ENCODE measurements at regions not wholly inside any gene's neighbourhood (a gene's known extent, or its start where the extent isn't known, plus 50 kb on each side); places are given as distances from the start of the nearest gene placed in this dataset.
"Not testable (repeated sequence)": the region's sequence is repeated elsewhere in the genome, so short reads cannot be mapped to it uniquely, and the experiment has no call there.

DNA sequence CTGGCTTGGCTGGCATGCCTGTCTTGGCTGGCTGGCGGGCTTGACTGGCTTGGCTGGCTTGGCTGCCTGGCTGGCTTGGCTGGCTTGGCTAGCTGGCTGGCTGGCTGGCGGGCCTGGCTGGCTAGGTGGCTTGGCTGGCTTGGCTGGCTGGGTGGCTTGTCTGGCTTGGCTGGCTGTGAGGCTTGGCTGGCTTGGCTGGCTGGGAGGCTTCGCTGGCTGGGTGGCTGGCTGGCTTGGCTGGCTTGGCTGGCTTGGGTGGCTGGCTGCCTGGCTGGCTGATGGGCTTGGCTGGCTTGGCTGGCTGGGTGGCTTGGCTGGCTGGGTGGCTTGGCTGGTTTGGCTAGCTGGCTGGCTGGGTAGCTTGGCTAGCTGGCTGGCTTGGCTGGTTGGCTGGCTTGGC, 2827.9 kb downstream of the RPIA start:
- DNase-seq; in situ Hi-C loops (cut with MboI; ENCODE audit: low pct_unique_long_range_greater_than_20kb, low sequenced_read_pairs): not testable (repeated sequence)

GRCh38 chr2:91519914-91520313, 2828.4 kb downstream of the RPIA start:
- DNase-seq; in situ Hi-C loops (cut with MboI; ENCODE audit: low pct_unique_long_range_greater_than_20kb, low sequenced_read_pairs): not testable (repeated sequence)

DNA sequence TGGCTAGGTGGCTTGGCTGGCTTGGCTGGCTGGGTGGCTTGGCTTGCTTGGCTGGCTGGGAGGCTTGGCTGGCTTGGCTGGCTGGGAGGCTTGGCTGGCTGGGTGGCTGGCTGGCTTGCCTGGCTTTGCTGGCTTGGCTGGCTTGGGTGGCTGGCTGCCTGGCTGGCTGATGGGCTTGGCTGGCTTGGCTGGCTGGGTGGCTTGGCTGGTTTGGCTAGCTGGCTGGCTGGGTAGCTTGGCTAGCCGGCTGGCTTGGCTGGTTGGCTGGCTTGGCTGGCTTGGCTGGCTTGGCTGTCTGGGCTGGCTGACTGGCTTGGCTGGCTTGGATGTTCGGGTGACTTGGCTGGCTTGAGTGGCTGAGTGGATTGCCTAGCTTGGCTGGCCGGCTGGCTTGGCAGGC, 2829.1 kb downstream of the RPIA start:
- DNase-seq; in situ Hi-C loops (cut with MboI; ENCODE audit: low pct_unique_long_range_greater_than_20kb, low sequenced_read_pairs): not testable (repeated sequence)

DNA sequence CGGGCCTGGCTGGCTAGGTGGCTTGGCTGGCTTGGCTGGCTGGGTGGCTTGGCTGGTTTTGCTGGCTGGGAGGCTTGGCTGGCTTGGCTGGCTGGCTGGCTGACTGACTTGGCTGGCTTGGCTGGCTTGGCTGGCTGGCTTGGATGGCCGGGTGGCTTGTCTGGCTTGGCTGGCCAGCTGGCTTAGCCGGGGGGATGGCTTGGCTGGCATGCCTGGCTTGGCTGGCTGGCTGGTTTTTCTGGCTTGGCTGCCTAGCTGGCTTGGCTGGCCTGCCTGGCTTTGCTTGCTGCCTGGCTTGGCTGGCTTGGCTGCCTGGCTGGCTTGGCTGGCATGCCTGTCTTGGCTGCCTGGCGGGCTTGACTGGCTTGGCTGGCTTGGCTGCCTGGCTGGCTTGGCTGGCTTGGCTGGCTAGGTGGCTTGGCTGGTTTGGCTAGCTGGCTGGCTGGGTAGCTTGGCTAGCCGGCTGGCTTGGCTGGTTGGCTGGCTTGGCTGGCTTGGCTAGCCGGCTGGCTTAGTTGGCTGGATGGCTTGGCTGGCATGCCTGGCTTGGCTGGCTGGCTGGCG, 2829.6 kb downstream of the RPIA start:
- DNase-seq; in situ Hi-C loops (cut with MboI; ENCODE audit: low pct_unique_long_range_greater_than_20kb, low sequenced_read_pairs): not testable (repeated sequence)

DNA sequence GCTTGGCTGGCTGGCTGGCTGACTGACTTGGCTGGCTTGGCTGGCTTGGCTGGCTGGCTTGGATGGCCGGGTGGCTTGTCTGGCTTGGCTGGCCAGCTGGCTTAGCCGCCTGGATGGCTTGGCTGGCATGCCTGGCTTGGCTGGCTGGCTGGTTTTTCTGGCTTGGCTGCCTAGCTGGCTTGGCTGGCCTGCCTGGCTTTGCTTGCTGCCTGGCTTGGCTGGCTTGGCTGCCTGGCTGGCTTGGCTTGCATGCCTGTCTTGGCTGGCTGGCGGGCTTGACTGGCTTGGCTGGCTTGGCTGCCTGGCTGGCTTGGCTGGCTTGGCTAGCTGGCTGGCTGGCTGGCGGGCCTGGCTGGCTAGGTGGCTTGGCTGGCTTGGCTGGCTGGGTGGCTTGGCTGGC, 2830.5 kb downstream of the RPIA start:
- DNase-seq; in situ Hi-C loops (cut with MboI; ENCODE audit: low pct_unique_long_range_greater_than_20kb, low sequenced_read_pairs): not testable (repeated sequence)

- in situ Hi-C loops (cut with MboI; ENCODE audit: low pct_unique_long_range_greater_than_20kb, low sequenced_read_pairs); DNase-seq: not testable (repeated sequence)
These were observed 2831.4 kb downstream of the RPIA start for GRCh38 chr2:91522877-91523276.

GRCh38 chr2:91523751-91524150, 2832.3 kb downstream of the RPIA start:
- DNase-seq; in situ Hi-C loops (cut with MboI; ENCODE audit: low pct_unique_long_range_greater_than_20kb, low sequenced_read_pairs): not testable (repeated sequence)

DNA sequence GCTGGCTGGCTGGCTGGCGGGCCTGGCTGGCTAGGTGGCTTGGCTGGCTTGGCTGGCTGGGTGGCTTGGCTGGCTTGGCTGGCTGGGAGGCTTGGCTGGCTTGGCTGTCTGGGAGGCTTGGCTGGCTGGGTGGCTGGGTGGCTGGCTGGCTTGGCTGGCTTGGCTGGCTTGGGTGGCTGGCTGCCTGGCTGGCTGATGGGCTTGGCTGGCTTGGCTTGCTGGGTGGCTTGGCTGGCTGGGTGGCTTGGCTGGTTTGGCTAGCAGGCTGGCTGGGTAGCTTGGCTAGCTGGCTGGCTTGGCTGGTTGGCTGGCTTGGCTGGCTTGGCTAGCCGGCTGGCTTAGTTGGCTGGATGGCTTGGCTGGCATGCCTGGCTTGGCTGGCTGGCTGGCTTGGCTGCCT, 2834.1 kb downstream of the RPIA start:
- DNase-seq; in situ Hi-C loops (cut with MboI; ENCODE audit: low pct_unique_long_range_greater_than_20kb, low sequenced_read_pairs): not testable (repeated sequence)

DNA sequence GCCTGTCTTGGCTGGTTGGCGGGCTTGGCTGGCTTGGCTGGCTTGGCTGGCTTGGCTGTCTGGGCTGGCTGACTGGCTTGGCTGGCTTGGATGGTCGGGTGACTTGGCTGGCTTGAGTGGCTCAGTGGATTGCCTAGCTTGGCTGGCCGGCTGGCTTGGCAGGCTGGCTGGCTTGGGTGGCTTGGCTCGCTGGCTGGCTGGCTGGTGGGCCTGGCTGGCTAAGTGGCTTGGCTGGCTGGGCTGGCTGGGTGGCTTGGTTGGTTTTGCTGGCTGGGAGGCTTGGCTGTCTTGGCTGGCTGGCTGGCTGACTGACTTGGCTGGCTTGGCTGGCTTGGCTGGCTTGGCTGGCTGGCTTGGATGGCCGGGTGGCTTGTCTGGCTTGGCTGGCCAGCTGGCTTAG, 2834.6 kb downstream of the RPIA start:
- in situ Hi-C loops (cut with MboI; ENCODE audit: low pct_unique_long_range_greater_than_20kb, low sequenced_read_pairs); DNase-seq: not testable (repeated sequence)

DNA sequence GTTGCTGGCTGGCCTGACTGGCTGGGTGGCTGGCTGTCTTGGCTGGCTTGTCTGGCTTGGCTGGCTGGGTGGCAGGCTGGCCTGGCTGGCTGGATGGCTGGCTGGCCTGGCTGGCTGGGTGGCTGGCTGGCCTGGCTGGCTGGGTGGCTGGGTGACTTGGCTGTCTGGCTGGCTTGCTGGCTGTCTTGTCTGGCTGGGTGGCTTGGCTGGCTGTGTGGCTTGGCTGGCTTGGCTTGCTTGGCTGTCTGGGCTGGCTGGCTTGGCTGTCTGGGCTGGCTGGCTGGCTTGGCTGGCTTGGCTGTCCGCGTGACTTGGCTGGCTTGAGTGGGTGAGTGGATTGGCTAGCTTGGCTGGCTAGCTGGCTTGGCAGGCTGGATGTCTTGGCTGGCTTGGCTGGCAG, 2835.6 kb downstream of the RPIA start:
- DNase-seq; in situ Hi-C loops (cut with MboI; ENCODE audit: low pct_unique_long_range_greater_than_20kb, low sequenced_read_pairs): not testable (repeated sequence)

DNA sequence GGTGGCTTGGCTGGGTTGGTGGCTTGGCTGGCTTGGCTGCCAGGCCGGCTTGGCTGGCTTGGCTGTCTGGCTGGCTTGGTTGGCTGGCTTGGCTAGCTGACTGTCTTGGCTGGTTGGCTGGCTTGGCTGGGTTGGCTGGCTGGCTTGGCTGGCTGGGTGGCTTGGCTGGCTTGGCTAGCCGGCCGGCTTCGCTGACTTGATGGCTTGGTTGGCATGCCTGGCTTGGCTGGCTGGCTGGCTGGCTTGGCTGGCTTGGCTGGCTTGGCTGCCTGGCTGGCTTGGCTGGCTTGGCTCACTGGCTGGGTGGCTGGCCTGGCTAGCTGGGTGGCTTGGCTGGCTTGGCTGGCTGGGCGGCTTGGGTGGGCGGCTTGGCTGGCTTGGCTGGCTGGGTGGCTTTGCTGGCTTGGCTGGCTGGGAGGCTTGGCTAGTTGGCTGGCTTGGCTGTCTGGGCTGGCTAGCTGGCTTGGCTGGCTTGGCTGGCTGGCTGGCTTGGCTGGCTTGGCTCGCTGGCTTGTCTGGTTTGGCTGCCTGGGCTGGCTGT, 2836.1 kb downstream of the RPIA start:
- DNase-seq; in situ Hi-C loops (cut with MboI; ENCODE audit: low pct_unique_long_range_greater_than_20kb, low sequenced_read_pairs): not testable (repeated sequence)

DNA sequence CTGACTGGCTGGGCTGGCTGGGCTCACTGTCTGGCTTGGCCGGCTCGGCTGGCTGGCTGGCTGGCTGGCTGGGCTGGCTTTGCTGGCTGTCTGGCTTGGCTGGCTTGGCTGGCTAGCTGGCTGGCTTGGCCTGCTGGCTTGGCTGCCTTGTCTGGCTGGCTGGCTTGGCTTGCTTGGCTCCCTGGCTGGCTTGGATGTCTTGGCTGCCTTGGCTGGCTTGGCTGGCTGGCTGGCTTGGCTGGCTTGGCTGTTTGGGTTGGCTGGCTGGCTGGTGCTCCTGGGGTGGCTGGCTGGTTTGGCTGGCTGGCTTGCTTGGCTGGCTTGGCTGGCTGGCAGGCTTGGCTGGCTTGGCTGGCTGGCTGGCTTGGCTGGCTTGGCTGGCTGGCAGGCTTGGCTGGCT, 2836.9 kb downstream of the RPIA start:
- in situ Hi-C loops (cut with MboI; ENCODE audit: low pct_unique_long_range_greater_than_20kb, low sequenced_read_pairs), result not testable (repeated sequence)

DNA sequence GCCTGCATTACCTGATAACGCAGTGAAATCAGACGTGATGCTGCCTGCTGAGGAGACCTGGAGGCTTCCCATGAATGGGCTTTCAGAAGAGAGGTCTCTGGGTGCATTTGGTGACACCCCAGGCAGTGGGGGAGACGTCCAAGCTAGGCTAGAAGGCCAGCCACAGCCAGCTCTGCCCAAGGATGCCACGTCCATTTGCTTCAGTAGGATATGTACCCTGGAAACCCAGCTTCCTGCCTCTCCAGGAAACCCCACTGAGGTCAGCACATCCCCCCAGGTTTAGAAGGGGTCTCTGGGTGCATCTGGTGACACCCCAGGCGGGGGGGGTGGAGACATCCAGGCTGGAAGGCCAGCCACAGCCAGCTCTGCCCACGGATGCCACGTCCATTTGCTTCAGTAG, 2844.6 kb downstream of the RPIA start:
- in situ Hi-C loops (cut with MboI; ENCODE audit: low pct_unique_long_range_greater_than_20kb, low sequenced_read_pairs), result not testable (repeated sequence)

More for the DNA sequence above, 2836.9 kb downstream of the RPIA start:
- DNase-seq, result not testable (repeated sequence)

GRCh38 chr2:91536549-91537263, 2845.2 kb downstream of the RPIA start:
- in situ Hi-C loops (cut with MboI; ENCODE audit: low pct_unique_long_range_greater_than_20kb, low sequenced_read_pairs), result not testable (repeated sequence)

More for the DNA sequence above, 2844.6 kb downstream of the RPIA start:
- DNase-seq, result not testable (repeated sequence)

DNA sequence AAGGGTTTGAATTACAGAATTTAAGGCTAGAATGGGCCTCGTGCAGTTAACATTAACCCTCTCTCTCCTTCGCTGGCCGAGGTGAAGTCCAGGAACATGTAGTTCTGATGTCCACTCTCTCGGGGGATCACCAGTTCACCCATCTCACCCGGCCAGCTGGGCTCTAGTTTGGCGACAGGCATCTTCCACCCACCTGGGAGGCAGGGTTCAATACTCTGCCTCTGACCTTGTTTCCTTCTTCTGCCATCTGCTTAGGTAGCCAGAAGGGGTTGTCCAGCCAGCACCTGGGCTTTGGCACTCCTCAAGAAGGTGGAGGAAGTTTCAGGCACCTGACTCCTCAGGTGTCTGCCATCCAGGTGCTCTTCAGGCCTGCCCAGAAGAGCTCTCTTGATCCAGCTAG, 2857.8 kb downstream of the RPIA start:
- in situ Hi-C loops (cut with MboI; ENCODE audit: low pct_unique_long_range_greater_than_20kb, low sequenced_read_pairs); DNase-seq: not testable (repeated sequence)

More at GRCh38 chr2:91536549-91537263, 2845.2 kb downstream of the RPIA start:
- not testable (repeated sequence) for DNase-seq

DNA sequence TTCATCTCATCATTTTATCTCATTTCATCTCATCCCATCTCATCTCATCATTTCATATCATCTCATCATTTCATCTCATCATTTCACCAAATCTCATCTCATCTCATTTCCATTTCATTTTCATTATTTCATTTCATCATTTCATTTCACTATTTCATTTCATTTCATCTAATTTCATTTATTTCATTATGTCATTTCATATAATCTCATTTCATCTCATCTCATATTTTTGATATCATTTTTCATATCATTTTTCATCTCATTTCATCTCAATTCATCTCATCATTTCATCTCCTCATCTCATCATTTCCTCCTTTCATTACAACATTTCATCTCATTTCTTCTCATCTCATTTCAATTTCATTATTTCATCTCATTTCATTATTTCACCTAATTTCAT, 2866.8 kb downstream of the RPIA start:
- not testable (repeated sequence) for DNase-seq

GRCh38 chr2:91559269-91559668, 2867.8 kb downstream of the RPIA start:
- DNase-seq; in situ Hi-C loops (cut with MboI; ENCODE audit: low pct_unique_long_range_greater_than_20kb, low sequenced_read_pairs): not testable (repeated sequence)

More for the DNA sequence above, 2866.8 kb downstream of the RPIA start:
- in situ Hi-C loops (cut with MboI; ENCODE audit: low pct_unique_long_range_greater_than_20kb, low sequenced_read_pairs), result not testable (repeated sequence)

GRCh38 chr2:91559886-91560614, 2868.6 kb downstream of the RPIA start:
- in situ Hi-C loops (cut with MboI; ENCODE audit: low pct_unique_long_range_greater_than_20kb, low sequenced_read_pairs); DNase-seq: not testable (repeated sequence)

GRCh38 chr2:91562184-91562583, 2870.7 kb downstream of the RPIA start:
- DNase-seq; in situ Hi-C loops (cut with MboI; ENCODE audit: low pct_unique_long_range_greater_than_20kb, low sequenced_read_pairs): not testable (repeated sequence)
